ENCODE measurements at regions not wholly inside any gene's neighbourhood (a gene's known extent, or its start where the extent isn't known, plus 50 kb on each side); places are given as distances from the start of the nearest gene placed in this dataset.

DNA sequence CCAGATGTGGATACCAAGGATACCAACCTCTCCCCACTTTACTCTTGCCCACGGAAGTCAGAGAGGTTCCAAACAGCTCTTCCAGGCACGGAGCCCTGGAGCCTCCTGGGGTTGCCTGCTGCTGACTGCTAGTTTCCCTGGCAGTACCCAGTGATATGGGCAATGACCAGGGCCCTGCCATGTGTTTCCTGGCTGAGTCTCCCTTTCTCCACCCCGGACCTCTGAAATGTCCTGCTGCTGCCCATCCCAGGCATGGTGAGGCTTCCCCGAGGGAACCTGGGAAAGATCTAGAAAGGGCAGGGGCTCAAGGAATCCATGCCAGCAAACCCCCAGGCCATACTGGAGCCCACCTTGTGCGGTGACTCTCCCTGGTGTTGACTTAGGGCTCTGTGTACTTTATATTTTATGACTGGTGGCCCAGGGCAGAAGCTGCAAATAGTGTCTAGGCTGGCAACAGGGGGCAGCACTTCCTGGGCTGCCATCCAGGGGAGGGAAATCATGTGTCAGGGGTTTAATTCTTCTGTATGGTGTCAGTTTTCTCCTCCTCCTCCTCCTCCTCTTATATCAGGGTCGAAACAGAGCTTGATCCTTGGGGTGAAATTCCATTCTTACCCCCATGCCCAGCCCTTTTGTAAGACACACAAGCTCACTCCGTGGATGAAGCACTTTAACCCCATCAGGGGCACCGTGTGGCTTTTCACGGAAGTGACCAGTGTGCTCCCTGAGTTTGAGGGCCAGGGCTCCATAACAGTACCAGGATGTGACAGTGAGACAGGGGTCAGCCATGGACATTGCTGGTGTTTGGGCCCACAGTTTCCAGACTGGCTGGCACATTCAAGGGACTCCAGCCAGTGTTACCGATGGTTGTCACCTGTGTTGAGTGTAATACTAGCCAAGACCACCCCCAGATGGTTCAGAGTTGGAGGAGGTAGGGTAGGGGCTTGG, 62.4 kb upstream of the GDF10 start:
- TF ChIP-seq, protein P1, sequence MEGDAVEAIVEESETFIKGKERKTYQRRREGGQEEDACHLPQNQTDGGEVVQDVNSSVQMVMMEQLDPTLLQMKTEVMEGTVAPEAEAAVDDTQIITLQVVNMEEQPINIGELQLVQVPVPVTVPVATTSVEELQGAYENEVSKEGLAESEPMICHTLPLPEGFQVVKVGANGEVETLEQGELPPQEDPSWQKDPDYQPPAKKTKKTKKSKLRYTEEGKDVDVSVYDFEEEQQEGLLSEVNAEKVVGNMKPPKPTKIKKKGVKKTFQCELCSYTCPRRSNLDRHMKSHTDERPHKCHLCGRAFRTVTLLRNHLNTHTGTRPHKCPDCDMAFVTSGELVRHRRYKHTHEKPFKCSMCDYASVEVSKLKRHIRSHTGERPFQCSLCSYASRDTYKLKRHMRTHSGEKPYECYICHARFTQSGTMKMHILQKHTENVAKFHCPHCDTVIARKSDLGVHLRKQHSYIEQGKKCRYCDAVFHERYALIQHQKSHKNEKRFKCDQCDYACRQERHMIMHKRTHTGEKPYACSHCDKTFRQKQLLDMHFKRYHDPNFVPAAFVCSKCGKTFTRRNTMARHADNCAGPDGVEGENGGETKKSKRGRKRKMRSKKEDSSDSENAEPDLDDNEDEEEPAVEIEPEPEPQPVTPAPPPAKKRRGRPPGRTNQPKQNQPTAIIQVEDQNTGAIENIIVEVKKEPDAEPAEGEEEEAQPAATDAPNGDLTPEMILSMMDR (IDR thresholded peaks at IDR 0.05; ENCODE audit: control insufficient read depth, extremely low read depth, insufficient read depth): 0 out of 2 replicates have a peak, but pooled peaks have one; percentile 20
- no peak for DNase-seq (ENCODE audit: low read depth)
- H3K4me3 ChIP-seq (ENCODE audit: low read depth, low read length): no peak overlapping the region

DNA sequence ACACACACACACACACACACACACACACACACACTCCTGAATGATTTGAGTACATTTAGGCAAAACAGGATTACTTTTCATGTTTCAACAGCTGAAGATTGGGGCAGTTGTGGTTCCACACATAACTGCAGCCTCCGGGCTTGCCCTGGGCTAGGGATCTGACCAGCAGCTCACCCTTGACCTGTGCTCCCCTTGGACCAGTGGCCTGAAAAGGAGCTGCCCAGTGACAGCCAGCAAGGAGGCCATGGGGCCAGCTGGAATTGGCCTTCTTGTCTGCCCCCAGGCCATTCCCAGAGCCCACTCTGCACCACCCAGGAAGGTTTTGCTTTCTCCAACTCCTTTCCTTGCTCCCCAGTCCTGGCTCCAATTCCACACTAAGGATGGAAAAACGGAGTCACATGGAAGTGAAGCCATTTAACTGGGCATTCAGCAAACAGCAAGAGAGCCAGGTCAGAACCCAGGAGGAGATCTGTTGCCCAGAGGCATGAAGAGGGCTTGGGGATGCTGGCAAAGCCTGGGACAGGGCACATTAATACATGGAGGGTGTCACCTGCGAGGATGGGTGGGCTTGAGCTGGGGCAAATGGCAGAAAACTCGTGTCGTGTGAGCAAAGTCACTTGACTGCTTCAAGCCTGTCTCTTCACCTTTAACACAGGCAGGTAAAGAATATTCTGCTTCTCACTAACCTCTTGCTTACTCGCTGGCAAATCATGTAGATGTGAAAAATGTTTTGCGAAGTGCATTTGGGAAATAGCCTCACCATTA, 61.5 kb upstream of the GDF10 start:
- DNase-seq (ENCODE audit: low read depth): no peak
- TF ChIP-seq, protein P1 (IDR thresholded peaks at IDR 0.05; ENCODE audit: control insufficient read depth, extremely low read depth, insufficient read depth): no peak
- no peak overlapping the region for H3K4me3 ChIP-seq (ENCODE audit: low read depth, low read length)

DNA sequence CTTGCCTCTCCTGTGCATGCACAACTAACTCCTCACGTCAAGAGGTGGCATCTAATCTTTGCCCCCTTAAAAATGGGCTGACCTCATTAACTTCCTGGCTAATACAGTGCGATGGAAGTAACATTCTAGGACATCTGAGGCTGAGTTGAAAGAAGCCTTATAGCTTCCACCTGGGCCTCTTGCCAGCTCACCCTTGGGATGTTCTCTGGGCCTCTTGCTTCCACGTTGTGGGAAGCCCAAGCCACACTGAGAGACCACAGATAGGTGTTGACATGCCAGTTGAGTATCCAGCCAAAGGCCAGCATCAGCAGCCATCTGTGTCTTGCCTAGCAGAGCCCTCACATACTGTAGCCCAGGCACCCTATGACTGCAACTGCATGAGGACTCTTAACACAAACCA, 60.8 kb upstream of the GDF10 start:
- no peak for DNase-seq (ENCODE audit: low read depth)
- TF ChIP-seq, protein P1 (IDR thresholded peaks at IDR 0.05; ENCODE audit: control insufficient read depth, extremely low read depth, insufficient read depth): no peak
- H3K4me3 ChIP-seq (ENCODE audit: low read depth, low read length): no peak overlapping the region

DNA sequence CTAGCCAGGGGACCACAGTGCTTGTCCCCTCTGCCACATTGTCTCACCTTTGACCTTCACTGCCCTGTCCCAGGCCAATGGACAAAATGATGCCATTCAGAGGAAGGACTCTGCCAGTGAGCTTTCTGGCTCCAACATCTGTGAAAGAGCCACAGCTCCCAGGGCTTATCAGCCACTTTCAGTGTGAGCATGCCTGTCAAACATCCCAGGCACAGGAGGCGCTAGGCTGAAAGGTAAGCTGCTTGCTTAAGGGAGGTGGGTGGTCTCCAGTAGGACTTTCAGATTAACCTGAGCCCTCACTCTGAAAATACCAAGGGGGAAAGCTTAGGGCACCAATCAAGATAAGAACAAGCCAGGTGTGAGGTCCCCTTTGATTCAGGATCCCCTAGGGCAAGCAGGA, 59.8 kb upstream of the GDF10 start:
- H3K4me3 ChIP-seq (ENCODE audit: low read depth, low read length): no peak overlapping the region
- TF ChIP-seq, protein P1 (IDR thresholded peaks at IDR 0.05; ENCODE audit: control insufficient read depth, extremely low read depth, insufficient read depth): no peak
- DNase-seq (ENCODE audit: low read depth): no peak

DNA sequence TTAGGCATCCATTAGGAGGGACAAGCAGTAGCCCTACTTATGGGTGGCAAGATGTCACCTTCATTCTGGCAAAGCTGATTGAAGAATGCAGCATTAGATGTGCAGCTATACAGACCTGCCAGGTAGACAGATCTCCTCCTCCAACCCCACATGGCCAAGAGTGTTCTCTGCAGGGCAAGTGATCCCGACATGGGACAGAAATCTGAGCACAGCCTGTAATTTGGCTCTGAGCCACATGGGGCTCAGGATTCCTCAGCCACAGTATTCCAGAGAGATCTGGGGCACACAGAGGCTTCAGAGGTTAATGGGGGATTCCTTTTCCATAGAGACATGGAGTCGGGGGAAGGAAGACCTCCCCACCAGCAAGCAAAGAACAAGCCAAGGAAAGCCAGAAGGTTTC, 58.7 kb upstream of the GDF10 start:
- TF ChIP-seq, protein P1 (IDR thresholded peaks at IDR 0.05; ENCODE audit: control insufficient read depth, extremely low read depth, insufficient read depth): no peak

DNA sequence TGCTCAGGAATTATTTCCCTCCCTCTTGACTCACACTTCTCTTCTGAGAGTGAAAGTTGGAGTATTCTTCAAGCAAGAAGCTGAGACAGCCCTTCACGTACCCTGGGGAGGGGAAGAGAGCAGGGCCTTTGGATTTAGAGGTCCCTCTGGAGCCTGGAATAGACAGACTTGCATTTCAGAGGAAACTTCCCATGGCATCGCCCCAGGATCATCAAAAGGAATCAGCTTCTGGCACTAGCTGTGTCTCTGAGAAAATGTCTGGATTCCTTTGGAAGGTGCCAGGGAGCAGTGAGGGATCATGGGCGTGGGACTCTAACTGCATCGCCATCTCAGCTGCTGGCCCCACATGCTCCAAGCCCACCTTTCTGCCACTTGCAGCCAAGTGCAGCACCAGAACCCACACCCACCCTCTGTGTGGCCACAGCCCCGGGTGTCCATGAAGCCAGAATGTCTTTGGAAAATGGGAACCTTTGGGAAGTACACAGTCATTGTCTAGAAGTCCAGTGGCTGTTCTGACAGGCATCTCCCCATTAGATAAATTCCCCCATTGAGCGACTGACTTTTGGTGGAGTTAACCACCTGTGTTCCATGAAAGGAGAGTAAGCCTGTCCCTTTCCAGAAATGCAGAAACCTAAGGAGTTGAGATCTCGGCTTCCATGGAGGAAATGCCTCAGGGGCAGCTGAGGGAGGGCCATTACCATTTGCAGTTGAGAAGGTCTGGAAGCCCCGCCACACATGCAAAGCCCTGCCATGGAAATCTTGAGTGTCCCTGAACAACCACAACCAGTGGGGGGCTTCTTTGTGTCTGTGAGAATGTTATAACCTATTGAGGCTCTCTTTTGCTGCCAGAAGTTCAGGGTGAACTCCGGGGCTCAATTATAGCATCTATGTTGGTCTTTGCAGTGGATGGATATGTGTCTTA, 57.8 kb upstream of the GDF10 start:
- no peak overlapping the region for H3K4me3 ChIP-seq (ENCODE audit: low read depth, low read length)
- DNase-seq (ENCODE audit: low read depth): no peak
- TF ChIP-seq, protein P1 (IDR thresholded peaks at IDR 0.05; ENCODE audit: control insufficient read depth, extremely low read depth, insufficient read depth): no peak

More for the DNA sequence above, 58.7 kb upstream of the GDF10 start:
- no peak overlapping the region for H3K4me3 ChIP-seq (ENCODE audit: low read depth, low read length)
- DNase-seq (ENCODE audit: low read depth): no peak

Measured in LNCaP clone FGC (cell line).